GM12878 (cell line): ENCODE measurements at regions not wholly inside any gene's neighbourhood (a gene's known extent, or its start where the extent isn't known, plus 50 kb on each side); places are given as distances from the start of the nearest gene placed in this dataset.

ENCODE experiments used
- ATAC-seq: fragments of 200-7000 bp; cut with Tn5 transposase; 3 replicates; pipeline ENCODE4 v1.9.1; 2020; ENCODE audit warnings: mild to moderate bottlenecking, moderate library complexity
- BruUV-seq: library from RNA; stranded (reverse); fragments of 400-500 nt; replicated peaks from 2 replicates; lab custom pipeline; 2021; lab: Mats Ljungman, UMichigan
- CTCF ChIA-PET: fragments of 300-600 bp; sonication (Branson Sonifier 250); formaldehyde crosslinking; extraction: SDS; loops from one replicate; lab custom pipeline; 2021; ENCODE audit warnings: inconsistent platforms; lab: Yijun Ruan, JAX
- POLR2A ChIA-PET: fragments of 350-600 bp; formaldehyde crosslinking; extraction: SDS; loops from one replicate; lab custom pipeline; 2021; ENCODE audit warnings: inconsistent platforms; lab: Charles Lee
- RAD21 ChIA-PET: fragments of 300-600 bp; sonication (Branson Sonifier 250); formaldehyde crosslinking; loops from one replicate; lab custom pipeline; 2023; ENCODE audit warnings: antibody characterized with exemption; ENCODE audit not compliant: unreplicated experiment; lab: Charles Lee
- SMC1A ChIA-PET: fragments of 300-600 bp; sonication (Branson Sonifier 250); formaldehyde crosslinking; loops from one replicate; lab custom pipeline; 2023; ENCODE audit not compliant: unreplicated experiment, uncharacterized antibody; lab: Charles Lee
- DNase-seq: peaks from one replicate; pipeline ENCODE4 v3.0.0-alpha.2; 2011; ENCODE audit warnings: low read depth, low spot score
- FAIRE-seq: peaks from 3 replicates; lab custom pipeline; 2011; peaks lifted over from hg19 to GRCh38; lab: Jason Lieb, UNC
- H2AFZ ChIP-seq: 2 replicates; pipeline ENCODE4 v1.6.0; 2011; ENCODE audit warnings: low read depth, low read length, control low read depth; ENCODE audit not compliant: control insufficient read depth
- H3K27ac ChIP-seq: 2 replicates; pipeline ENCODE4 v1.5.1; 2011; ENCODE audit warnings: control low read depth; ENCODE audit not compliant: control insufficient read depth, insufficient read depth
- H3K27me3 ChIP-seq, 2 experiments: replicated peaks in 1 of 2; 2 replicates each; pipeline versions ENCODE4 v1.6.0 to v1.6.1; 2011; ENCODE audit warnings: low read length in 1 of 2; ENCODE audit not compliant: control insufficient read depth in 2 of 2, insufficient read depth in 2 of 2
- H3K36me3 ChIP-seq, 2 experiments: 2 replicates each; pipeline ENCODE4 v1.5.1; 2011; ENCODE audit warnings: low read length in 1 of 2; ENCODE audit not compliant: control insufficient read depth in 2 of 2, insufficient read depth in 2 of 2
- H3K4me1 ChIP-seq: 2 replicates; pipeline ENCODE4 v1.6.1; 2011; ENCODE audit warnings: mild to moderate bottlenecking, low read length, moderate library complexity, mixed read lengths; ENCODE audit not compliant: control insufficient read depth, insufficient read depth
- H3K4me2 ChIP-seq: 2 replicates; pipeline ENCODE4 v1.6.0; 2011; ENCODE audit warnings: control low read depth; ENCODE audit not compliant: control insufficient read depth, insufficient read depth
- H3K4me3 ChIP-seq: fragments of 200-600 bp; sonication (generic); 2 replicates; pipeline ENCODE4 v1.5.1; 2016
- H3K79me2 ChIP-seq: 2 replicates; pipeline ENCODE4 v1.6.0; 2011; ENCODE audit warnings: low read length; ENCODE audit not compliant: control insufficient read depth, insufficient read depth
- H3K9ac ChIP-seq: 2 replicates; pipeline ENCODE4 v1.8.0; 2011; ENCODE audit warnings: low read length, control low read depth, mixed read lengths; ENCODE audit not compliant: control insufficient read depth, insufficient read depth
- H3K9me3 ChIP-seq: replicated peaks from 3 replicates; pipeline ENCODE4 v1.5.1; 2011; ENCODE audit warnings: mild to moderate bottlenecking, low read length; ENCODE audit not compliant: control insufficient read depth, insufficient read depth
- H4K20me1 ChIP-seq: 2 replicates; pipeline ENCODE4 v1.6.0; 2011; ENCODE audit not compliant: control insufficient read depth, insufficient read depth
- BHLHE40 ChIP-seq, 2 experiments: fragments of 450-650 bp in 1 of 2; IDR thresholded peaks; 2 replicates each; pipeline ENCODE4 v1.6.1; 2011 to 2017; ENCODE audit warnings: low read depth in 2 of 2, borderline replicate concordance in 1 of 2, improper control_type of control experiment in 1 of 2, low read length in 1 of 2, mild to moderate bottlenecking in 1 of 2
- CEBPZ ChIP-seq: fragments of 150-350 bp; IDR thresholded peaks from 2 replicates; pipeline ENCODE4 v1.6.1; 2016; ENCODE audit warnings: low read depth, low read length
- CREM ChIP-seq: IDR thresholded peaks from 2 replicates; pipeline ENCODE4 v1.6.1; 2014; ENCODE audit warnings: antibody characterized with exemption, low read depth
- HSF1 ChIP-seq: fragments of 150-350 bp; IDR thresholded peaks from 2 replicates; pipeline ENCODE4 v1.6.1; 2014; ENCODE audit warnings: mild to moderate bottlenecking, low read depth, low read length
- JUND ChIP-seq: IDR thresholded peaks from 2 replicates; pipeline ENCODE4 v1.6.1; 2012; ENCODE audit warnings: low read depth, mild to moderate bottlenecking, low read length, improper control_type of control experiment, moderate library complexity
- MAX ChIP-seq: IDR thresholded peaks from 2 replicates; pipeline ENCODE4 v1.6.1; 2012; ENCODE audit warnings: low read depth, low read length, improper control_type of control experiment
- PAX8 ChIP-seq: fragments of 450-650 bp; IDR thresholded peaks from 2 replicates; pipeline ENCODE4 v1.6.1; 2017; ENCODE audit warnings: mild to moderate bottlenecking, moderate library complexity
- RELB ChIP-seq: fragments of 450-650 bp; IDR thresholded peaks from 2 replicates; pipeline ENCODE4 v1.6.1; 2017; ENCODE audit warnings: low read depth, mild to moderate bottlenecking, moderate library complexity
- SMAD5 ChIP-seq: IDR thresholded peaks from 2 replicates; pipeline ENCODE4 v1.6.1; 2016; ENCODE audit warnings: antibody characterized with exemption, low read depth
- SMC3 ChIP-seq: IDR thresholded peaks from 2 replicates; pipeline ENCODE4 v1.6.1; 2011; ENCODE audit warnings: low read length, improper control_type of control experiment, borderline replicate concordance
- ZNF24 ChIP-seq: fragments of 450-650 bp; IDR thresholded peaks from 2 replicates; pipeline ENCODE4 v1.6.1; 2017; ENCODE audit warnings: antibody characterized with exemption, mild to moderate bottlenecking
- WGBS: methylation state at CpG from one replicate; pipeline ENCODE4 v1.1.6; 2016; ENCODE audit warnings: low lambda C conversion rate; ENCODE audit not compliant: insufficient replicate concordance, insufficient coverage; ENCODE audit errors: missing lambda C conversion rate; 5-methylcytosine and 5-hydroxymethylcytosine counted together
- in situ Hi-C: fragments of 300-500 bp; cut with MboI; formaldehyde crosslinking; loops from 9 replicates; pipeline ENCODE4 v1.14.3; 2018; ENCODE audit warnings: mixed read lengths
- intact Hi-C: fragments of 100-400 bp; cut with micrococcal nuclease; formaldehyde crosslinking; loops from one replicate; pipeline ENCODE4 v1.14.2; 2022; ENCODE audit not compliant: unreplicated experiment

GRCh38 chr5:10839916-10840599, 79.0 kb upstream of the DAP start:
- H3K27me3 ChIP-seq: no peaks in the 10 kb centered on the region
- intact Hi-C loops: no loop called here

GRCh38 chr5:10839118-10839517, 78.1 kb upstream of the DAP start:
- no peak overlapping the region for H2AFZ ChIP-seq
- intact Hi-C loops: no loop called here
- ATAC-seq: no peak
- no peaks in the 10 kb centered on the region for H3K79me2 ChIP-seq
- H3K36me3 ChIP-seq: no peaks in the 10 kb centered on the region
- CTCF ChIA-PET: no interaction called here
- 64% methylated on average over 3 of the region's 3 CpGs for WGBS
- no peak overlapping the region for H3K27ac ChIP-seq
- H4K20me1 ChIP-seq: no peaks in the 10 kb centered on the region
- no peak for DNase-seq
- no TSS peak for BruUV-seq
- H3K4me1 ChIP-seq: no peaks in the 10 kb centered on the region
- RAD21 ChIA-PET: no interaction called here
- SMC1A ChIA-PET: interaction anchor here (1.3 kb wide), 1 partner anchor 12 kb away, joined by 4 read pairs; no protein-coding TSS in a partner anchor
- no peak overlapping the region for H3K9ac ChIP-seq
- H3K27me3 ChIP-seq: no peaks in the 10 kb centered on the region; a peak in 1 of 4 replicates
- no peak for FAIRE-seq
- in situ Hi-C loops: no loop called here
- POLR2A ChIA-PET: no interaction called here
- no peaks in the 10 kb centered on the region for H3K9me3 ChIP-seq
- H3K4me3 ChIP-seq: no peak overlapping the region
- H3K4me2 ChIP-seq: no peak overlapping the region
- TF ChIP-seq PAX8 (no peak), CEBPZ (no peak), BHLHE40 (IDR thresholded peaks at IDR 0.05; ENCODE audit: borderline replicate concordance in 1 of 2, low read depth in 2 of 2, low read length in 1 of 2) (no peak), CREM (no peak), RELB (no peak), JUND (no peak), SMC3 (no peak), MAX (no peak), HSF1 (no peak), ZNF24 (no peak)

More at GRCh38 chr5:10839916-10840599, 79.0 kb upstream of the DAP start:
- no peak overlapping the region for H3K4me3 ChIP-seq
- H3K4me1 ChIP-seq: no peaks in the 10 kb centered on the region
- 0% methylated on average over 3 of the region's 3 CpGs for WGBS
- H4K20me1 ChIP-seq: no peaks in the 10 kb centered on the region
- POLR2A ChIA-PET: no interaction called here
- no peak for TF ChIP-seq SMAD5
- H3K4me2 ChIP-seq: no peak overlapping the region
- H3K9ac ChIP-seq: no peak overlapping the region
- no peak for FAIRE-seq
- H2AFZ ChIP-seq: no peak overlapping the region
- CTCF ChIA-PET: no interaction called here
- no peaks in the 10 kb centered on the region for H3K9me3 ChIP-seq
- RAD21 ChIA-PET: no interaction called here
- in situ Hi-C loops: no loop called here
- DNase-seq: no peak
- BruUV-seq: no TSS peak
- H3K27ac ChIP-seq: no peak overlapping the region
- SMC1A ChIA-PET: no interaction called here
- no peak for ATAC-seq
- H3K79me2 ChIP-seq: no peaks in the 10 kb centered on the region
- H3K36me3 ChIP-seq: no peaks in the 10 kb centered on the region
